Cardiac muscle cell (in vitro differentiated cells and primary cell): ENCODE measurements at regions not wholly inside any gene's neighbourhood (a gene's known extent, or its start where the extent isn't known, plus 50 kb on each side); places are given as distances from the start of the nearest gene placed in this dataset.
"Not testable (repeated sequence)": the region's sequence is repeated elsewhere in the genome, so short reads cannot be mapped to it uniquely, and the experiment has no call there.

Experiments
- DNase-seq, 2 donors: peaks; one replicate each; pipeline versions ENCODE4 v3.0.0 to v3.0.0-alpha.2; 2010 to 2017; ENCODE audit warnings: low read depth in 1 of 2, low spot score in 1 of 2
- H3K27ac ChIP-seq: fragments of 200-600 bp; sonication (generic); 2 replicates; pipeline ENCODE4 v1.5.1; 2016
- H3K27me3 ChIP-seq: fragments of 200-600 bp; sonication (generic); 2 replicates; pipeline ENCODE4 v1.6.0; 2016; ENCODE audit warnings: control low read depth
- H3K36me3 ChIP-seq: fragments of 200-600 bp; sonication (generic); 2 replicates; pipeline ENCODE4 v1.5.1; 2016; ENCODE audit warnings: control low read depth
- H3K4me1 ChIP-seq: fragments of 200-600 bp; sonication (generic); 2 replicates; pipeline ENCODE4 v1.8.1; 2017; ENCODE audit warnings: low read depth, mild to moderate bottlenecking, mixed run types
- H3K4me3 ChIP-seq: fragments of 200-600 bp; sonication (generic); 2 replicates; pipeline ENCODE4 v1.5.1; 2016; ENCODE audit warnings: mild to moderate bottlenecking
- H3K9me3 ChIP-seq: fragments of 200-600 bp; sonication (generic); 2 replicates; pipeline ENCODE4 v1.5.1; 2017; ENCODE audit warnings: low read depth, mild to moderate bottlenecking, control low read depth
- TF ChIP-seq, protein P1 (sequence below): IDR thresholded peaks from 2 replicates; pipeline ENCODE4 v1.5.1; 2012; ENCODE audit warnings: low read depth, mild to moderate bottlenecking, low read length

DNA sequence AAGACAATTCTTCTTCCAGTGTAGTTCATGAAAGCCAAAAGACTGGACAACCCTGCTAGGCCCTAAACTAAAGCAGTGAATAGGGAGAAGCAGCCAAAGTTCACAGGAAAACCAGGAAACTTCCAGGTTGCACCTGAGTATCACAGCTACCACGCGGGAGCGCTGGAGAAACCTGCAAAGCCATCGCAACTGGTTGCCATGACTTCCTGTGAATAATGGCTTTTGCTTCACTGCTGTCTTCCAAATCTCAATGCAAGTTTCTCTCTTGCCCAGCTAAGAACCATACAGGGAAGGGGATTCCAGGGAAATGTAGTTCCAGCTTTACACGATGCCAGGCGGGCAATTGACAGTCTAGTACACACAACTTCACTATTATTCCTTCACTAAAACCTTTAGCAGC lies 114.1 kb downstream of the GXYLT1 start:
- H3K36me3 ChIP-seq: no peaks in the 10 kb centered on the region
- TF ChIP-seq, protein P1, sequence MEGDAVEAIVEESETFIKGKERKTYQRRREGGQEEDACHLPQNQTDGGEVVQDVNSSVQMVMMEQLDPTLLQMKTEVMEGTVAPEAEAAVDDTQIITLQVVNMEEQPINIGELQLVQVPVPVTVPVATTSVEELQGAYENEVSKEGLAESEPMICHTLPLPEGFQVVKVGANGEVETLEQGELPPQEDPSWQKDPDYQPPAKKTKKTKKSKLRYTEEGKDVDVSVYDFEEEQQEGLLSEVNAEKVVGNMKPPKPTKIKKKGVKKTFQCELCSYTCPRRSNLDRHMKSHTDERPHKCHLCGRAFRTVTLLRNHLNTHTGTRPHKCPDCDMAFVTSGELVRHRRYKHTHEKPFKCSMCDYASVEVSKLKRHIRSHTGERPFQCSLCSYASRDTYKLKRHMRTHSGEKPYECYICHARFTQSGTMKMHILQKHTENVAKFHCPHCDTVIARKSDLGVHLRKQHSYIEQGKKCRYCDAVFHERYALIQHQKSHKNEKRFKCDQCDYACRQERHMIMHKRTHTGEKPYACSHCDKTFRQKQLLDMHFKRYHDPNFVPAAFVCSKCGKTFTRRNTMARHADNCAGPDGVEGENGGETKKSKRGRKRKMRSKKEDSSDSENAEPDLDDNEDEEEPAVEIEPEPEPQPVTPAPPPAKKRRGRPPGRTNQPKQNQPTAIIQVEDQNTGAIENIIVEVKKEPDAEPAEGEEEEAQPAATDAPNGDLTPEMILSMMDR: no peak
- DNase-seq: no peak
- no peak overlapping the region for H3K27ac ChIP-seq
- H3K9me3 ChIP-seq: no peaks in the 10 kb centered on the region
- no peaks in the 10 kb centered on the region for H3K27me3 ChIP-seq
- H3K4me1 ChIP-seq: no peaks in the 10 kb centered on the region
- no peak overlapping the region for H3K4me3 ChIP-seq

DNA sequence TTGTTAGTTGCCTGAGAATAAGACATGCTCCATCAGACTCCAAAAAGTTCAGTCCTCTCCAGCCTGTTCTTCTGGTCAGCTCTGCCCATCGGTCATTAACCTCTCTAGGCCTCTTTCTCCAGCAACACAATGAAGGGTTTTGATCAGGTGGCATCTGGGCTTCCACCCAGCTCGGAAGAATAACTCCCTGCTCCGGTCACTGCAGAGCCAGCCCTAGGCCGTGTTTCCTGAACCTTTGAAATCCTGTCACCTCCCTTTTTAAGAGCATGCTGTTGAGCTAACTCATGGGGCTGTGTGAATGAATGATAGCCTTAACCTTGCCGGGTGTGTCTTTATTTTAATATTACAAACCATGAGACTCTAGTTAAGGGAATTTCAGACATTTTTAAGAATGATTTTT lies 117.1 kb downstream of the GXYLT1 start:
- TF ChIP-seq, protein P1: no peak
- no peak overlapping the region for H3K27ac ChIP-seq
- H3K4me3 ChIP-seq: no peak overlapping the region
- H3K9me3 ChIP-seq: no peaks in the 10 kb centered on the region
- no peak for DNase-seq
- H3K4me1 ChIP-seq: no peaks in the 10 kb centered on the region
- no peaks in the 10 kb centered on the region for H3K27me3 ChIP-seq
- no peaks in the 10 kb centered on the region for H3K36me3 ChIP-seq

DNA sequence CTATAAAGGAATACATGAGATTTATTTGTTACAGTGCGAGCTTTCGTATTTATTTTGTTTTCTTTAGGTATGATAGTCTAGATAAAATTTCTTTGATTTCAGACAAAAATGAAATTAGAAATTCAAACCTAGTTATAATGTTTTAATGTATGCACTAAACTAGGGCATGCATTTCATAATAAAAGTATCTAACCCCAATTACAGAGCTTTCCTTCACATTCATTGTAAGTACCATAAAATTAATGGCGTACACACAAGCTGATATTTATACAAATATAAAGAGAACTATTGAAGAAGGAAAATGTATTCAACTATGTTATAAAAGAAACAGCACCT lies 120.2 kb downstream of the GXYLT1 start:
- Histone ChIP-seq H3K4me1 (no peaks in the 10 kb centered on the region), H3K9me3 (no peaks in the 10 kb centered on the region), H3K36me3 (no peaks in the 10 kb centered on the region), H3K4me3 (no peak overlapping the region), H3K27ac (no peak overlapping the region), H3K27me3 (no peaks in the 10 kb centered on the region)
- DNase-seq: no peak
- TF ChIP-seq, protein P1: no peak

DNA sequence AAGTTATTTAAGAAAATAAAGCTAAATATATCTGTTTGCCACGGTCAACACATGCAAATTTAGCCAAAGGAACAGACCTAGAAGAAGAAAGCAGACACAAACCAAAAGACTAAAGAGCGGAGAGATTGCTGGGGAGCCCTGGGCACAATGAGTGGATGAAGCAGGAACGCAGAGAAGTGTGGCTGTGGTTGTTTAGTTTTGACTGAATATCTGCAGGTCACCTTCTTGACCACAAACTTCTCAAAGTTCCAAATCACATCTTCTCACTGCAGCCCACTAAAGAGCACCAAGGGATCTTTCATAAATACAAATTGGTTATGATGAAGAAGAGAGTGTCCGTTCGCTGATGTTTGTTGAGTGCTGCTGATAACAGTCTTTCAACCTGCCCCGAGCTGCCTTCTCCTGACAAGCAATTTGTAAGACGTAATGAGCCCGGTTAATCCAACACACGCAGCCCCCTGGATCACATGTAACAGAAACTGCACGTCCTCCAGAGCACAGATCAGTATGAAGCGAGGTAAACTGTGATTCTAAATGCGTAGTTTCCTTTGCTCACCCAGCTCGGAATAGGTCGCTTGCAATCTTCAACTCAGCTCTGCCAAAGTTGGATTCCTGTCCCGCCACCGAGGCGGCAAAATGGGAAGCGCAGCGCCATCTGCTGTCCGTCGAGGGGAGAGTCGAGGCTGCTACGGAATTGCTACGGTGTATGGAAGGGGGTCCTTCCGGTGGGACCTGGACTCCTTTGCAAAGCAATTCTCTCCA lies 120.8 kb downstream of the GXYLT1 start:
- Histone ChIP-seq H3K9me3 (no peaks in the 10 kb centered on the region), H3K4me1 (no peaks in the 10 kb centered on the region), H3K36me3 (no peaks in the 10 kb centered on the region), H3K4me3 (peak overlapping the region; percentile 17), H3K27me3 (no peaks in the 10 kb centered on the region), H3K27ac (no peak overlapping the region)
- TF ChIP-seq, protein P1: peak; percentile 98
- peak; percentile 81 to 84 for DNase-seq

DNA sequence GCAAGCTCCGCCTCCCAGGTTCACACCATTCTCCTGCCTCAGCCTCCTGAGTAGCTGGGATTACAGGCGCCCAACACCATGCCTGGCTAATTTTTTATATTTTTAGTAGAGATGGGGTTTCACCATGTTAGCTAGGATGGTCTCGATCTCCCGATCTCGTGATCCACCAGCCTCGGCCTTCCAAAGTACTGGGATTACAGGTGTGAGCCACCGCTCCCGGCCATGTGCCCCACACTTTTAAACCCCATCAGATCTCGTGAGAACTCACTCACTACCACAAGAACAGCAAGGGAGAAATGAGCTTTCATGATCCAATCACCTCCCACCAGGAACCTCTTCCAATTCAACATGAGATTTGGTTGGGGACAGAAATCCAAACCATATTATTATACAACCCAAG lies 122.7 kb downstream of the GXYLT1 start:
- H3K9me3 ChIP-seq, H3K4me3 ChIP-seq, H3K4me1 ChIP-seq, H3K27me3 ChIP-seq, DNase-seq, H3K36me3 ChIP-seq, H3K27ac ChIP-seq: not testable (repeated sequence)

DNA sequence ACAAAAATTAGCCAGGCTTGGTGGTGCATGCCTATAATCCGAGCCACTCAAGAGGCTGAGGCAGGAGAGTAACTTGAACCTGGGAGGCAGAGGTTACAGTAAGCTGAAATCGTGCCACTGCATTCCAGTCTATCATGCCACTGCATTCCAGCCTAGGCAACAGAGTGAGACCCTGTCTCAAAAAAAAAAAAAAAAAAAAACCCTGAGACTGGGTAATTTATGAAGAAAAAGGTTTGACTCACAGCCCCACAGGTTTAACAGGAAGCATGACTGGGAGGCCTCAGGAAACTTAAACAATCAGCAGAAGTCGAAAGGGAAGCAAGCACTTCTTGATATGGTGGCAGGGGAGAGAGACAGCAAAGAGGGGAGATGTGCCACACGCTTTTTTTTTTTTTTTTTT lies 123.2 kb downstream of the GXYLT1 start:
- Histone ChIP-seq H3K9me3 (no peaks in the 10 kb centered on the region), H3K4me1 (no peaks in the 10 kb centered on the region), H3K36me3 (no peaks in the 10 kb centered on the region), H3K27me3 (no peaks in the 10 kb centered on the region), H3K4me3 (no peak overlapping the region), H3K27ac (no peak overlapping the region)
- peak in 1 of 2 donors; percentile 11 for DNase-seq
- TF ChIP-seq, protein P1: no peak
